ENCODE measurements at regions not wholly inside any gene's neighbourhood (a gene's known extent, or its start where the extent isn't known, plus 50 kb on each side); places are given as distances from the start of the nearest gene placed in this dataset.

- TF ChIP-seq EP300 (IDR thresholded peaks at IDR 0.05; ENCODE audit: borderline replicate concordance in 1 of 2, low read depth in 2 of 2, low read length in 2 of 2) = no peak
- no peak for TF ChIP-seq EZH2 (IDR thresholded peaks at IDR 0.05; ENCODE audit: low read depth, low read length, severe bottlenecking)
These were observed 204.4 kb upstream of the TGFBR2 start for GRCh38 chr3:30401971-30402370.
